ENCODE measurements at regions not wholly inside any gene's neighbourhood (a gene's known extent, or its start where the extent isn't known, plus 50 kb on each side); places are given as distances from the start of the nearest gene placed in this dataset.

DNA sequence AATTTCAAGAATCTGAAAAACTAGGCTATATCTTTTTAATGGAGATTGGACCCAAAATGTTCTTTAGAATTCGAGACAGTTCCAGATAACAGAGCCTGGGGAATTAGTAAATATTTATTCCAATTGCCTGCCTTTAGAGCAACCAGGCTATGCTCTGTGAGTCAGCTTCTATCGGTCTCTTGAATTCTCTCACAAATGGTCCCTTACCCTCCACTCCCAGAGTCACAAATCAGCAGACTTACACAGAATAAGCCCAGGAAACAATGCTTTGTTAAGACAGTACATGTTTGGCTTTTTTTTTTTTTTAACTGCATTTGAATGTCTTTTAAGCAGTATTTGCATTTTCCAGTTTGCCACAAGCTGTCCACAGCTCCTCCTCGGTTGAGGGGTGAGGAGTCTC, 460.7 kb upstream of the CBLB start:
- 59% methylated on average over 3 of the region's 3 CpGs for WGBS
- no peak for DNase-seq (ENCODE audit: low spot score)

GRCh38 chr3:106331636-106332035, 462.8 kb upstream of the CBLB start:
- Histone ChIP-seq H3K4me1 (ENCODE audit: control insufficient read depth in 4 of 4, insufficient read depth in 4 of 4, low read length in 3 of 4) (no peaks in the 10 kb centered on the region), H3K27ac (ENCODE audit: low read depth in 1 of 2, low read length in 2 of 2) (no peak overlapping the region), H3K27me3 (ENCODE audit: control insufficient read depth in 4 of 4, insufficient read depth in 4 of 4, low read length in 3 of 4) (no peaks in the 10 kb centered on the region), H3K4me3 (ENCODE audit: low read depth in 1 of 3, low read length in 3 of 3) (no peak overlapping the region), H3K36me3 (ENCODE audit: control insufficient read depth in 4 of 4, insufficient read depth in 3 of 4, low read depth in 1 of 4, low read length in 3 of 4) (no peaks in the 10 kb centered on the region), H3K9me3 (ENCODE audit: control insufficient read depth in 4 of 4, low read length in 3 of 4) (no peaks in the 10 kb centered on the region), H3K9ac (ENCODE audit: low read depth in 1 of 2, low read length in 2 of 2) (no peak overlapping the region)
- no peak for TF ChIP-seq JUND (IDR thresholded peaks at IDR 0.05)
- no peak for TF ChIP-seq RXRA (IDR thresholded peaks at IDR 0.05)
- no peak for TF ChIP-seq SP1 (IDR thresholded peaks at IDR 0.05)
- TF ChIP-seq HNF4A (conservative IDR thresholded peaks at IDR 0.05), result no peak
- TF ChIP-seq, protein P1, sequence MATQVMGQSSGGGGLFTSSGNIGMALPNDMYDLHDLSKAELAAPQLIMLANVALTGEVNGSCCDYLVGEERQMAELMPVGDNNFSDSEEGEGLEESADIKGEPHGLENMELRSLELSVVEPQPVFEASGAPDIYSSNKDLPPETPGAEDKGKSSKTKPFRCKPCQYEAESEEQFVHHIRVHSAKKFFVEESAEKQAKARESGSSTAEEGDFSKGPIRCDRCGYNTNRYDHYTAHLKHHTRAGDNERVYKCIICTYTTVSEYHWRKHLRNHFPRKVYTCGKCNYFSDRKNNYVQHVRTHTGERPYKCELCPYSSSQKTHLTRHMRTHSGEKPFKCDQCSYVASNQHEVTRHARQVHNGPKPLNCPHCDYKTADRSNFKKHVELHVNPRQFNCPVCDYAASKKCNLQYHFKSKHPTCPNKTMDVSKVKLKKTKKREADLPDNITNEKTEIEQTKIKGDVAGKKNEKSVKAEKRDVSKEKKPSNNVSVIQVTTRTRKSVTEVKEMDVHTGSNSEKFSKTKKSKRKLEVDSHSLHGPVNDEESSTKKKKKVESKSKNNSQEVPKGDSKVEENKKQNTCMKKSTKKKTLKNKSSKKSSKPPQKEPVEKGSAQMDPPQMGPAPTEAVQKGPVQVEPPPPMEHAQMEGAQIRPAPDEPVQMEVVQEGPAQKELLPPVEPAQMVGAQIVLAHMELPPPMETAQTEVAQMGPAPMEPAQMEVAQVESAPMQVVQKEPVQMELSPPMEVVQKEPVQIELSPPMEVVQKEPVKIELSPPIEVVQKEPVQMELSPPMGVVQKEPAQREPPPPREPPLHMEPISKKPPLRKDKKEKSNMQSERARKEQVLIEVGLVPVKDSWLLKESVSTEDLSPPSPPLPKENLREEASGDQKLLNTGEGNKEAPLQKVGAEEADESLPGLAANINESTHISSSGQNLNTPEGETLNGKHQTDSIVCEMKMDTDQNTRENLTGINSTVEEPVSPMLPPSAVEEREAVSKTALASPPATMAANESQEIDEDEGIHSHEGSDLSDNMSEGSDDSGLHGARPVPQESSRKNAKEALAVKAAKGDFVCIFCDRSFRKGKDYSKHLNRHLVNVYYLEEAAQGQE (IDR thresholded peaks at IDR 0.05), result no peak
- TF ChIP-seq TAF1 (conservative IDR thresholded peaks at IDR 0.05), result no peak
- TF ChIP-seq FOXA1 (IDR thresholded peaks at IDR 0.05), result no peak
- TF ChIP-seq NR2F2 (IDR thresholded peaks at IDR 0.05), result no peak
- TF ChIP-seq HNF4G (IDR thresholded peaks at IDR 0.05), result no peak
- no peak for TF ChIP-seq YY1 (IDR thresholded peaks at IDR 0.05)
- no peak for TF ChIP-seq EGR1 (IDR thresholded peaks at IDR 0.05; ENCODE audit: low read depth in 2 of 2)
- TF ChIP-seq ATF3 (IDR thresholded peaks at IDR 0.05), result no peak
- TF ChIP-seq CTCF (IDR thresholded peaks at IDR 0.05; ENCODE audit: low read depth, low read length, missing input control), result no peak
- TF ChIP-seq, protein P2, sequence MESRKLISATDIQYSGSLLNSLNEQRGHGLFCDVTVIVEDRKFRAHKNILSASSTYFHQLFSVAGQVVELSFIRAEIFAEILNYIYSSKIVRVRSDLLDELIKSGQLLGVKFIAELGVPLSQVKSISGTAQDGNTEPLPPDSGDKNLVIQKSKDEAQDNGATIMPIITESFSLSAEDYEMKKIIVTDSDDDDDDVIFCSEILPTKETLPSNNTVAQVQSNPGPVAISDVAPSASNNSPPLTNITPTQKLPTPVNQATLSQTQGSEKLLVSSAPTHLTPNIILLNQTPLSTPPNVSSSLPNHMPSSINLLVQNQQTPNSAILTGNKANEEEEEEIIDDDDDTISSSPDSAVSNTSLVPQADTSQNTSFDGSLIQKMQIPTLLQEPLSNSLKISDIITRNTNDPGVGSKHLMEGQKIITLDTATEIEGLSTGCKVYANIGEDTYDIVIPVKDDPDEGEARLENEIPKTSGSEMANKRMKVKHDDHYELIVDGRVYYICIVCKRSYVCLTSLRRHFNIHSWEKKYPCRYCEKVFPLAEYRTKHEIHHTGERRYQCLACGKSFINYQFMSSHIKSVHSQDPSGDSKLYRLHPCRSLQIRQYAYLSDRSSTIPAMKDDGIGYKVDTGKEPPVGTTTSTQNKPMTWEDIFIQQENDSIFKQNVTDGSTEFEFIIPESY (IDR thresholded peaks at IDR 0.05), result no peak
- no peak for TF ChIP-seq GABPA (IDR thresholded peaks at IDR 0.05 in 1 of 2, conservative IDR thresholded peaks at IDR 0.05 in 1 of 2)
- DNase-seq (ENCODE audit: low spot score), result no peak

More for the DNA sequence above, 460.7 kb upstream of the CBLB start:
- TF ChIP-seq YY1 (IDR thresholded peaks at IDR 0.05) (no peak), RXRA (IDR thresholded peaks at IDR 0.05) (no peak), MAX (IDR thresholded peaks at IDR 0.05) (no peak), SP1 (IDR thresholded peaks at IDR 0.05) (no peak), ATF3 (IDR thresholded peaks at IDR 0.05) (no peak), EGR1 (IDR thresholded peaks at IDR 0.05; ENCODE audit: low read depth in 2 of 2) (no peak), HNF4G (IDR thresholded peaks at IDR 0.05) (no peak), FOXA2 (IDR thresholded peaks at IDR 0.05) (no peak)
- TF ChIP-seq, protein P1 (IDR thresholded peaks at IDR 0.05), result no peak
- Histone ChIP-seq H3K27me3 (ENCODE audit: control insufficient read depth in 4 of 4, insufficient read depth in 4 of 4, low read length in 3 of 4) (no peaks in the 10 kb centered on the region), H3K9me3 (ENCODE audit: control insufficient read depth in 4 of 4, low read length in 3 of 4) (peaks cover 0 to 4% (median 0%) of the 10 kb centered on the region in 4 donors), H3K4me3 (ENCODE audit: low read depth in 1 of 3, low read length in 3 of 3) (no peak overlapping the region), H3K36me3 (ENCODE audit: control insufficient read depth in 4 of 4, insufficient read depth in 3 of 4, low read depth in 1 of 4, low read length in 3 of 4) (no peaks in the 10 kb centered on the region), H3K27ac (ENCODE audit: low read depth in 1 of 2, low read length in 2 of 2) (no peak overlapping the region), H3K9ac (ENCODE audit: low read depth in 1 of 2, low read length in 2 of 2) (no peak overlapping the region), H3K4me1 (ENCODE audit: control insufficient read depth in 4 of 4, insufficient read depth in 4 of 4, low read length in 3 of 4) (no peaks in the 10 kb centered on the region)

All from liver (tissue), 8 donors.